Stimulated activated CD4-positive, alpha-beta T cell treated with anti-CD3 and anti-CD28 coated beads, TNF-alpha, amount 100 ng/mL, for 48 hours (primary cell): ENCODE measurements at regions not wholly inside any gene's neighbourhood (a gene's known extent, or its start where the extent isn't known, plus 50 kb on each side); places are given as distances from the start of the nearest gene placed in this dataset.
"Not testable (repeated sequence)": the region's sequence is repeated elsewhere in the genome, so short reads cannot be mapped to it uniquely, and the experiment has no call there.

Experiments
- DNase-seq, 3 donors: peaks; one replicate each; pipeline ENCODE4 v3.0.0-alpha.2; 2020; ENCODE audit warnings: low read depth in 3 of 3

DNA sequence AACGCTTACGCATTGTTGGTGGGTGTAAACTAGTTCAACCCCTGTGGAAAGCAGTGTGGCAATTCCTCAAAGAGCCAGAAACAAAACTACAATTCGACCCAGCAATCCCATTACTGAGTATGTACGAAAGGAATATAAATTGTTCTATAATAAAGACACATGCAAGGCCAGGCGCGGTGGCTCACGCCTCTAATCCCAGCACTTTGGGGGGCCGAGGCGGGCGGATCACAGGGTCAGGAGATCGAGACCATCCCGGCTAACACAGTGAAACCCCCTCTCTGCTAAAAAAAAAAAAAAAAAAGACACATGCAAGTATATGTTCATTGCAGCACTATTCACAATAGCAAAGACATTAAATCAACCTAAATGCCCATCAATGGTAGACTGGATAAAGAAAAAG, 217.6 kb upstream of the ISL1 start:
- not testable (repeated sequence) for DNase-seq

GRCh38 chr5:51172903-51173626, 210.2 kb upstream of the ISL1 start:
- no peak for DNase-seq

GRCh38 chr5:51181208-51181894, 201.9 kb upstream of the ISL1 start:
- DNase-seq: no peak

DNA sequence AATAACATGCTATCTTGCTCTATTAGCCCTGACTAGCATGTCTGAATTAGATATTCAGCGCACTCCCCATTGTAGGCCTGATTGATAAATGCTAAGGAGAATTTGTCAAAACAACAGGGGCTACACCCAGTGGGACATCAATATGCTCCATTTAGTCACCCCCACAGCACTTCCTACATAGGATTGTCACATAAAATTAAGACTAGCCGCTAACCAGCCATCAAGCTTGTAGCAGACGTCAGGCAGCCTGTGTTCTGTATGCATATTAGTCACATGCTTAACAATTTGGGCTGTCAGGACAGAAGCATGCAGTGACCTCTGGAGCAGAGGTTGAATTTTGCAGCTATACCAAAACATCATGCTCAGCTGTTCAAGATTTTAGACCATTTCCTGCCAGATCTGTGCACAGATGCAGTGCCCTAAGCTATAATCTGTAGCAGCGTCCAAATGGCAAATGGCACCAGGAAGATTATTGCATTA, 197.4 kb upstream of the ISL1 start:
- no peak for DNase-seq

DNA sequence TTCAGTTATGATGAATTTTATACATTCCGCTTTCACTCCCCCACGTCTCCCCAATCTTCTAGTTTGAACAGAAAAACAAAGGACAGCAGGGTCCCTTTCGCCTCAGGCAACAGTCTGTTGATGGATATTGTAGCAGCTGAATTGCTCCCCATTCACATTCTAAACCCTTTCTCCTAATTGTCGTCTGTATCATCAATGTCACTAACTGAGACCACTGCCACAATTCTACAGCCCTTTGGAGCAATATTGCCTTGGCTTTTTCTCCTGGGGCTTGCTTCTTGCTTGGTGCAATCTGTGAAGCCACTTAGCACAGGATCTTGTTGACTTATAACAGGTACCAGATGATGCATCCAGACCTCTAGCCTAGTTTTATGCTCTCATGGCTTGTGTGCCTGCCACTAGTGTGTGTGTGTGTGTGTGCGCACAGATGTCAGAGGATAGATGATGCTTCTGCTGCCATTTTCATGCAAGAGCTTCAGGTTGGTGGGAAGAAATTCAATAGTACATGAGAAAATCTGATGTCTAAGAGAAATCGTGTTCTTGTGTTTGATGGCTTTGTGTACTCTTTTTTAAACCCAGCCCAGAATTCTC, 195.2 kb upstream of the ISL1 start:
- DNase-seq: no peak

- no peak for DNase-seq
Observed at GRCh38 chr5:51194671-51195070, 188.6 kb upstream of the ISL1 start.

GRCh38 chr5:51201024-51201423, 182.2 kb upstream of the ISL1 start:
- no peak for DNase-seq

DNA sequence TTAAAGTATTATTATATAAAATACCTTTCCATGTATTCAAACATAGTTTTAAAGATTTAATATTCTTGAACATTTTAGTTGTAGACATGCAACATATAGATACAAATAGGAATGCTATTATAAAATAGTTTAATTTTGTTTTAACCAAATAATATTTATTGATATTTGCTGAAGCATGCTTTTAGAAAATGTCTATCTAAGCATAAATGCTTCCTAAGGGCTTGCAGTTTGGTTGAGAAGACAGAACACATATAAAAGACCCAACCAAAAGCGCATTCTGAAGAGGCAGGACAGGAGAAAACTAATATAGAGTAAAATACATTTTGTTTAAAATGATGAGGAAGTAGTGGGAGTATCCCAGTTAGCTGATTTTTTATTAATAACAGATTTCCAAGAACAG, 181.5 kb upstream of the ISL1 start:
- no peak for DNase-seq

- DNase-seq: no peak
Observed at GRCh38 chr5:51202161-51202560, 181.1 kb upstream of the ISL1 start.

DNA sequence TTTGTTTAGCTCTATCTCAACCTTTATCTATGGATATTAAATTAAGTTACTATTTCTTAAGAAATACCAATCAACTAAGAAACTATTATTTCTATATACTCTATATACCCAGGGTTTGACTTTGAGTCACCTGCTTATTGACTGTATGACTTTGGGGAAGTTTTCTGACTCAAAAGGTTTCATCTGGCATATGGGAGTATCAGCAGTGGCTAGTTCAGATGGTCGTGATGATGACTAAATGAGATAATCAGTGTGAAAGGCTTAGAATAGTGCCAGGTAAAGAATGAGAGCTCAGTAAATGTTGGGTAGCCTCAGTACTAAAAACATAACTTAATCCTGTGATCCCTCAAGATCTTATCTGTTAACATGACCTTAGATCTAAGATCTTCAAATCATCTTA, 179.7 kb upstream of the ISL1 start:
- no peak for DNase-seq

DNA sequence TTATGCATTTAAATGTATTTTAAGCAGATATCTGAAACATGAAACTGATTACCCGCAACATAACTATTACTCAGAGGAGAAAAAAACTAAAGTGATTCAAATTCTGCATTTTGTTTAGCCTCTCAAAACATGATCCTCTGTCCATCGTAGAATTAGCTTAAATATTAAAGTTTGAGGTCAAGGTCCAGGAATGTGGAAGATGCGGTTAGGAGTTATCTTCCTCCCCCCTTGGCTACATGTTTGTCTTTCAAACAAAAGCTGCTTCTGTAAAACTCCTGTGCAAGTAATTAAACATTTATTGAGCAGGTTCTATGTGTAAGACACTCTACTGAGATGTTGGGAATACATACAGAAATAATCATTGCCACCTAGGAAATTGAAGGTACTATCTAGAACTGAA, 175.0 kb upstream of the ISL1 start:
- no peak for DNase-seq

- no peak for DNase-seq
Observed at GRCh38 chr5:51214746-51215145, 168.5 kb upstream of the ISL1 start.

- no peak for DNase-seq
Observed at GRCh38 chr5:51225789-51226742, 157.2 kb upstream of the ISL1 start.

DNA sequence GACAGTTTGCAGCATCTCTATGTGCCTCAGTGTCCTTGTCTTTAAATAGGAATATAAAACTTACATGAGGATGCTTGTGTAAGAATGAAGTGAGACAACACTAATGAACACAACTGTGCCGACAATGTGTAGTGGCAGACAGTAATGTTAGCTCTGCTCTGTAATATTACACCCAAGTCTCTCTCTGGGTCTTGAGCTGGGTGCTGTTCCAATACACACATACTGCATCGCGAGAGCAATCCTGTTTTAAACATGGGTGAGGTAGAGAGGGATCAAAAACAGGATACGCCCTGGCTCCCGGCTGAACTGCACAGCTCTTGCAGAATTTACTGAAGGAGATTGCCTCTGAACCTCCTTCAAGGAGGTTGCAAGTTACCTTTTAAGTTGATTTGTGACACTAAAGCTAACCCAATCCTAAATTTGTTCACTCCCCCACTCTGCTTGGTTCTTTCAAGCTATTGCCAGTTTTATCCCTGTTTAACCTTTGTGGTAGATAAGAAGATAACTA, 155.2 kb upstream of the ISL1 start:
- DNase-seq: no peak

DNA sequence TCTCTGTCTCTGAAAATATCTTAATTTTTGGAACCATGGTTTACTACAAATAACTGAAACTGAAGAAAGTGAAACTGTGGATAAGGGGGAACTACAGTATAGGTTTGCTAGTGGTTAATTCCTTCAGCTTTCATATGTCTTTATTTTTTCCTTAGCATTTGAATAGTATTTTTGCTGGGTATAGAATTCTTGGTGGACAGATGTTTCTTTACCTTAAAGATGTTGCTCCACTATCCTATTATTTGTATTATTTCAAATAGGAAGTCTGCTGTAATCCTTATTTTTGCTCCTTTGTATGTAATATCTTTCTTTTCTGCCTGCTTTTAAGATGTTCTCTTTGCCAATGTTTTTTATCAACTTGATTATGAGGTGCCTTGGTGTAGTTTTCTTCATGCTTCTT, 152.9 kb upstream of the ISL1 start:
- DNase-seq: no peak

DNA sequence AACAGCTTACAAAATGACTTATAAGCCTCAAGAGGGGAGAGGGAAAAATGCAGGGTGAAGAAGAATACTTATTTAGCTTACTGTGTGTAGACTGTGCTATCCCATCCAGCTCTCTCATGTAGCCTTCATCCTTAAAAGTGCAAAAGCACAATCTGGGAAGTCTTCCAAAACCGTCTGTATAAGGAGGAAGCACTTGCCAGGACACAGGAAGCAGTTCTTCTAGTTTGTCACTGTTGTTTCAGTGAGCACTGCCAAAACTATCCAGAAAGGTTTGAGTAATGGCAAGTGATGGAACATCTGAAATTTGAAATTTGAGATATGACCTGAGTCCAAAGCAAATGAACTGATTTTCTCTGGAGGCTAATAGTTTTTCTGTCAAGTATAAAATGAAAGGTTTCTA, 140.8 kb upstream of the ISL1 start:
- DNase-seq: no peak

DNA sequence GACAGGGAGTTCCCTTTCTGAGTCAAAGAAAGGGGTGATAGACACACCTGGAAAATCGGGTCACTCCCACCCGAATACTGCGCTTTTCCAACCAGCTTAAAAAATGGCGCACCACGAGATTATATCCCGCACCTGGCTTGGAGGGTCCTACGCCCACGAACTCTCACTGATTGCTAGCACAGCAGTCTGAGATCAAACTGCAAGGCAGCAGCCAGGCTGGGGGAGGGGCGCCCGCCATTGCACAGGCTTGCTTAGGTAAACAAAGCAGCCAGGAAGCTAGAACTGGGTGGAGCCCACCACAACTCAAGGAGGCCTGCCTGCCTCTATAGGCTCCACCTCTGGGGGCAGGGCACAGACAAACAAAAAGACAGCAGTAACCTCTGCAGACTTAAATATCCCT, 132.3 kb upstream of the ISL1 start:
- not testable (repeated sequence) for DNase-seq

GRCh38 chr5:51271261-51271660, 112.0 kb upstream of the ISL1 start:
- no peak for DNase-seq

GRCh38 chr5:51273021-51273420, 110.2 kb upstream of the ISL1 start:
- no peak for DNase-seq

DNA sequence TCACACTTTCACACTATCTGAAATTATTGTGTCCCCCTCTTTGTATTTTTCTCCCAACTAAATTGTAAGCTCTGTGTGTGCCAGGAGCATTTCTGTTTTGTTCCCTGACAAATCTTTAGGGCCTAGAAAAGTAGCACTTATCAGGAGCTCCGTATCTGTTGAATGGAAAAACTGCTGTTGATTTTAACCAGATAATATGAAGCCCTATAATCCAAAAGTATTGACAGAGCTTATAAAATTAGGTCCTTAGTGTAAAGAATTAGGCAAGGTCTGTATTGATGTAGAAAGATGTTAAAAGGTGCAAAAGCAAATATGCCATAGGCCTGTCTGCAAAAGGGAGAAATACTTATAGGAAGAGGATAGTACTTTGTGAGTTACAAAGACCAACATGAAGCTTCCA, 109.4 kb upstream of the ISL1 start:
- no peak for DNase-seq

DNA sequence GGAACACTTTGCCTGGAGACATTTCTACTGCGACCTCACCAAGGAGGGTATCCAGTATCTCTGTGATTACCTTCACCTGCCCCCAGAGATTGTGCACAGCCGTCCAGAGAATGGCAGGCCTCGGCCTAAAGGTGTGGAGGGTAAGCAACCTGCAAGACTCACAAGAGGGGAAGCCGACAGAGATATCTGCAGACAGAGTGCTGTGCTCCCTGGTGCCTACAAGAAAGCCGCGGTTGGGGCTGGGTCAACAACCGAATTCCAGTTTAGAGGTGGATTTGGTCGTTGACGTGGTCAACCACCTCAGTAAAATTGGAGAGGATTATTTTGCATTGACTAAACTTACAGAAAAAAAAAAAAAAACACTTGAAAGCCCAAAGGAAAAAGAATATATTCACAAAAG, 107.8 kb upstream of the ISL1 start:
- no peak for DNase-seq

GRCh38 chr5:51276250-51276649, 107.0 kb upstream of the ISL1 start:
- DNase-seq: no peak
